Astrocyte of the spinal cord (primary cell): ENCODE measurements at regions not wholly inside any gene's neighbourhood (a gene's known extent, or its start where the extent isn't known, plus 50 kb on each side); places are given as distances from the start of the nearest gene placed in this dataset.

Source experiments
- DNase-seq: peaks from one replicate; pipeline ENCODE4 v3.0.0; 2011; ENCODE audit warnings: low read depth, low spot score
- H3K4me3 ChIP-seq: 2 replicates; pipeline ENCODE4 v1.5.1; 2011; ENCODE audit warnings: low read depth, mild to moderate bottlenecking, low read length, moderate library complexity
- CTCF ChIP-seq: IDR thresholded peaks from 2 replicates; pipeline ENCODE4 v1.5.1; 2012; ENCODE audit warnings: low read depth, mild to moderate bottlenecking, low read length, inconsistent platforms
- in situ Hi-C: cut with HindIII; loops from 2 replicates; pipeline ENCODE4 v1.10.0; 2017; ENCODE audit warnings: low sequenced_read_pairs

- no peak for DNase-seq
- no peak overlapping the region for H3K4me3 ChIP-seq
- in situ Hi-C loops: no loop called here
- TF ChIP-seq CTCF: no peak
Measured at GRCh38 chr15:97653896-97654295, 306.6 kb upstream of the ARRDC4 start.

GRCh38 chr15:97654481-97655076, 305.9 kb upstream of the ARRDC4 start:
- in situ Hi-C loops: no loop called here

GRCh38 chr15:97661796-97662195, 298.7 kb upstream of the ARRDC4 start:
- no peak for DNase-seq
- TF ChIP-seq CTCF: no peak
- no peak overlapping the region for H3K4me3 ChIP-seq
- in situ Hi-C loops: no loop called here

More at GRCh38 chr15:97654481-97655076, 305.9 kb upstream of the ARRDC4 start:
- no peak overlapping the region for H3K4me3 ChIP-seq
- DNase-seq: no peak
- TF ChIP-seq CTCF: no peak

- no peak overlapping the region for H3K4me3 ChIP-seq
- no peak for DNase-seq
- TF ChIP-seq CTCF: no peak
- in situ Hi-C loops: no loop called here
Measured at GRCh38 chr15:97672586-97672985, 287.9 kb upstream of the ARRDC4 start.

- in situ Hi-C loops: no loop called here
- DNase-seq: no peak
- no peak overlapping the region for H3K4me3 ChIP-seq
- no peak for TF ChIP-seq CTCF
Measured at GRCh38 chr15:97678656-97679055, 281.8 kb upstream of the ARRDC4 start.

- DNase-seq: no peak
- no peak for TF ChIP-seq CTCF
- no peak overlapping the region for H3K4me3 ChIP-seq
- in situ Hi-C loops: no loop called here
Measured at GRCh38 chr15:97679106-97679688, 281.3 kb upstream of the ARRDC4 start.
